SJCRH30 (cell line): ENCODE measurements at regions not wholly inside any gene's neighbourhood (a gene's known extent, or its start where the extent isn't known, plus 50 kb on each side); places are given as distances from the start of the nearest gene placed in this dataset.

Source experiments
- DNase-seq, 2 experiments: peaks; one replicate each; pipeline ENCODE4 v3.0.0-alpha.2; 2015 to 2020
- H3K27ac ChIP-seq: fragments of 250-450 bp; sonication (Bioruptor Pico); 2 replicates; pipeline ENCODE4 v1.5.1; 2020; ENCODE audit warnings: mild to moderate bottlenecking, moderate library complexity
- H3K27me3 ChIP-seq: fragments of 250-450 bp; sonication (Bioruptor Pico); 2 replicates; pipeline ENCODE4 v1.5.1; 2020; ENCODE audit warnings: mild to moderate bottlenecking, moderate library complexity
- H3K36me3 ChIP-seq: fragments of 250-450 bp; sonication (Bioruptor Pico); 2 replicates; pipeline ENCODE4 v1.5.1; 2020; ENCODE audit warnings: mild to moderate bottlenecking, moderate library complexity
- H3K4me1 ChIP-seq: fragments of 250-450 bp; sonication (Bioruptor Pico); 2 replicates; pipeline ENCODE4 v1.5.1; 2020; ENCODE audit warnings: mild to moderate bottlenecking, moderate library complexity
- H3K4me3 ChIP-seq: fragments of 250-450 bp; sonication (Bioruptor Pico); 2 replicates; pipeline ENCODE4 v1.5.1; 2020; ENCODE audit warnings: mild to moderate bottlenecking, moderate library complexity
- H3K9me3 ChIP-seq: fragments of 250-450 bp; sonication (Bioruptor Pico); replicated peaks from 2 replicates; pipeline ENCODE4 v1.5.1; 2020; ENCODE audit warnings: mild to moderate bottlenecking, moderate library complexity

GRCh38 chr20:24797745-24798655, 151.1 kb upstream of the CST7 start:
- Histone ChIP-seq H3K27me3 (no peaks in the 10 kb centered on the region), H3K4me3 (no peak overlapping the region), H3K27ac (no peak overlapping the region), H3K9me3 (no peaks in the 10 kb centered on the region), H3K4me1 (peaks cover 20% of the 10 kb centered on the region), H3K36me3 (no peaks in the 10 kb centered on the region)
- DNase-seq = no peak

DNA sequence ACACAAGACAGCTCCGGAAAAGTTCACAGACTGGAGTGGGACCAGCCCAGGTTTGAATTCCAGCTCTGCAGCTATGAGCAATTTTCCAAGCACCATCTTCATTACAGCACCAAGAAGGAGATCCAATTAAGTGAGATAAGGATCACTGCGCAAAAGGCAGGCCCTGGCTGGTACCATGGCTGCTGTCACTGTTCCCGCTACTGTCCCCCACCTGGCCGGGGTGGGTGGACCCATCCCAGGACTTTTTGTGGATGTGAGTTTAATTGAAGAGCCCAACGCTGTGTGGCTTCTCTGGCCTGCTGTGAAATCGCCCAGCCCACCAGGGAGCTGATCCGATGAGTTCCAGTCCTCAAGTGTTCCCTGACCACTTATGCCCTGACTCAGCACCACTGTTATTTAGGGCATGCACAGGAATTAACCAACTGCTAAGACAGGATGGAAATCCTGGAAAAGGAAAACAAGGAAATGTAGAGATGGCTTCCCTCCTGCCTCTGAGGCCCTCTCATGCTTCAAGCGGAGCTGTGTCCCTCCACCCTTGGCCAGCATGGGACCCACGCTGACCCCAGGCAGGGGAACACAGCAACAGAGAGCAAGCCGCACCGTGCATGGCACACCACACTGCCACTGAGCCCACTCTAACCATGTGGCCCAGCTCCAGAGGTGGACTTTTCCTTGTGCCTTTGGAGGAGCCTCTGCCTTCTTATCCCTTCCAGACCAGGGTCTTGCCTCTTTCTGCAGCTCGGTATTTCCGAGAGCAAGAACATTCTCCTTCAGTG, 150.0 kb upstream of the CST7 start:
- no peaks in the 10 kb centered on the region for H3K9me3 ChIP-seq
- H3K27me3 ChIP-seq = no peaks in the 10 kb centered on the region
- peak; percentile 21 to 46 for DNase-seq
- H3K36me3 ChIP-seq = no peaks in the 10 kb centered on the region
- H3K4me3 ChIP-seq = no peak overlapping the region
- H3K27ac ChIP-seq = peak overlapping the region; percentile 20
- peaks cover 20% of the 10 kb centered on the region for H3K4me1 ChIP-seq

- Histone ChIP-seq H3K9me3 (no peaks in the 10 kb centered on the region), H3K27ac (no peak overlapping the region), H3K4me1 (peaks cover 18% of the 10 kb centered on the region), H3K27me3 (no peaks in the 10 kb centered on the region), H3K4me3 (no peak overlapping the region), H3K36me3 (no peaks in the 10 kb centered on the region)
- no peak for DNase-seq
Observed at GRCh38 chr20:24799971-24800580, 149.0 kb upstream of the CST7 start.

GRCh38 chr20:24802286-24802820, 146.7 kb upstream of the CST7 start:
- DNase-seq = no peak
- peaks cover 9% of the 10 kb centered on the region; the same call in 1 of the 2 replicates for H3K4me1 ChIP-seq
- no peak overlapping the region for H3K27ac ChIP-seq
- no peaks in the 10 kb centered on the region for H3K9me3 ChIP-seq
- no peak overlapping the region for H3K4me3 ChIP-seq
- H3K27me3 ChIP-seq = no peaks in the 10 kb centered on the region
- H3K36me3 ChIP-seq = no peaks in the 10 kb centered on the region

DNA sequence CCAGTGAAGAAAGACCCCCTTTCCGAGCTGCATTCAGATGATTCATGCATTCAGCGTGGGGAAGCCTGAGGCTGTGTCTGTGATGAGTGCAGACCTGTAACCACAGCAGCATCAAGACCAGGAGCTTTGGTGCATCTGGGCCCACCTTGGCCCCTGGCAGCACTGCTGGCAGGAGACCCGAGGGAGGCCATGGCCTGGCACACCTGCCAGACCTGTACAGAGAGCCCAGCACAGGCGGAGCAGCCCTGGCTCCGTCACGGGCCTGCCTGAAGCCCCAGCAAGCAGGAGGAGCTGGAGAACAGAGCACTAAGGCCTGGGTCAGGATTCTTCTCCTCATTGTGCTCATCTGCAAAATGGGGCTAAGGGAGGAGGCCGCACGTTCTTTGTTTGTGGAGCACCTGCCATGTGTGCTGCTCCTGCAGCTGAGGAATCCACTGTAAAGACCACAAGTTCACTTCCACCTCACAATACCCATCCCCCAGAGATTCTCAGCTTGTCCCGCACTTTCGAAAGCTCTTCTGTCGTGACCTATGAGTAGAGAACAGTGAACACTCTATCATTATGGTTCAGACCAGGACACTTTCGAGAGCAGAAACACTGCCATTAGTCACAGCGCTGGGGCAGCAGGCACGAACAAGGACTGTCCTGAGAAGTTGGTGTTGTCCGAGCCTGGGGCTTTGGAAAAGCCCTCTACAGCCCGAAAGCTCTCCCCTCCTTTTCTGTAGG, 144.4 kb upstream of the CST7 start:
- no peak overlapping the region for H3K4me3 ChIP-seq
- DNase-seq = no peak

DNA sequence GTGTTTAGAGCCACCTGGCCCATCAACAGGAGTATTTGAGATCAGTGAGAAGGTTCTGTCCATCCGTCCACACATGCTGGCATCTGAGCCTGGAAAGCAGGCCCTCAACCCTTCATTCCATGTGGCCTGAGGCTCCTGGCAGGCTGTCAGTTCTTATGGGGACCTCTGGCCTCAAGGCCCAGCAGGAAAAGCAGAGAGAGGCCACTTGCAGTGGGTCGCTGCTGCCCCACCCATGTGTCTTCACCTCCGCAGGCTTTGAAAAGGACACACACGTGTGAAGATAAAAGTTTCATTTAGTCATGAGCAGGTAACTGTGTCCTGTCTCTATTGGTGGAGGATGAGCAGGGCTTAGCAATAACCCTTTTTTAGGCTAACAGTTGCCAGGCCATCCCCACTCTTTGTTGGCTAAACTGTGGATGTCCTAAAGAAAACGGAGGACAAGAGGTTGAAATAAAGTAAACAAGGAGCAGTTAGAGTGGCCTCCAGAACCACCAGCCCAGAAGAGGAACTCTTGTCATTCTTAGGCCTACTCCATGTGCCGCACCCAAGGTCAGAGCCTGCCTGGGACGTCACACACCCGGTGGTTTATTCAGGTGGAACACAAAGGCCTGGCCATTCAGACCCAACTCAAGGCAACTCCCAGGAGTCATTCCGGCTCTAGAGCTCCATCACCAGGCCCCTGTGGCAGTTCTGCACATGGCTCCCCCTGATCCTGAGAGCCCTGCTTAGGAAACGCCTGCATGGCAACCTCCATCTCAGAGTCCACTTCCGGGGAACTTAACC, 143.4 kb upstream of the CST7 start:
- DNase-seq = no peak
- H3K9me3 ChIP-seq = no peaks in the 10 kb centered on the region

More for the DNA sequence above, 144.4 kb upstream of the CST7 start:
- no peaks in the 10 kb centered on the region for H3K27me3 ChIP-seq
- no peak overlapping the region for H3K27ac ChIP-seq
- H3K4me1 ChIP-seq = no peaks in the 10 kb centered on the region
- H3K36me3 ChIP-seq = no peaks in the 10 kb centered on the region
- no peaks in the 10 kb centered on the region for H3K9me3 ChIP-seq

GRCh38 chr20:24806705-24807676, 142.1 kb upstream of the CST7 start:
- Histone ChIP-seq H3K36me3 (no peaks in the 10 kb centered on the region), H3K27ac (no peak overlapping the region), H3K4me3 (no peak overlapping the region), H3K27me3 (no peaks in the 10 kb centered on the region), H3K4me1 (no peaks in the 10 kb centered on the region), H3K9me3 (no peaks in the 10 kb centered on the region)
- DNase-seq = no peak

More for the DNA sequence above, 143.4 kb upstream of the CST7 start:
- Histone ChIP-seq H3K27ac (no peak overlapping the region), H3K36me3 (no peaks in the 10 kb centered on the region), H3K4me1 (no peaks in the 10 kb centered on the region), H3K4me3 (no peak overlapping the region), H3K27me3 (no peaks in the 10 kb centered on the region)

DNA sequence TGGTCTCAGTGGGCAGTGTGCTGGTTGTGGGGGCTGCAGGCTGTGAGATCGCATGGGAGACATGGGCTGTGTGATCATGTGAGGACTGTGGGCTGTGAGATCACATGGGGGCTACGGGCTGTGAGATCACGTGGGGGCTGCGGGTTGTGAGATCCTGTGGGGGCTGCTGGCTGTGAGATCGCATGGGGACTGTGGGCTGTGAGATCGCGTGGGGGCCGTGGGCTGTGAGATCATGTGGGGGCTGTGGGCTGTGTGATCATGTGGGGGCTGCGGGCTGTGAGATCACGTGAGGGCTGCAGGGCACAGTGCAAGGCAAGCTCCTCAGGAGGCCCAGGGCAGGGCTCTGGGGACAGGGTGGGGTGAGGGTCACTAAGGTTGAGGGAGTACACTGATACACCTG, 140.5 kb upstream of the CST7 start:
- no peaks in the 10 kb centered on the region for H3K36me3 ChIP-seq
- H3K4me1 ChIP-seq = no peaks in the 10 kb centered on the region
- no peak overlapping the region for H3K27ac ChIP-seq
- no peak for DNase-seq
- H3K27me3 ChIP-seq = no peaks in the 10 kb centered on the region
- no peaks in the 10 kb centered on the region for H3K9me3 ChIP-seq
- H3K4me3 ChIP-seq = no peak overlapping the region

DNA sequence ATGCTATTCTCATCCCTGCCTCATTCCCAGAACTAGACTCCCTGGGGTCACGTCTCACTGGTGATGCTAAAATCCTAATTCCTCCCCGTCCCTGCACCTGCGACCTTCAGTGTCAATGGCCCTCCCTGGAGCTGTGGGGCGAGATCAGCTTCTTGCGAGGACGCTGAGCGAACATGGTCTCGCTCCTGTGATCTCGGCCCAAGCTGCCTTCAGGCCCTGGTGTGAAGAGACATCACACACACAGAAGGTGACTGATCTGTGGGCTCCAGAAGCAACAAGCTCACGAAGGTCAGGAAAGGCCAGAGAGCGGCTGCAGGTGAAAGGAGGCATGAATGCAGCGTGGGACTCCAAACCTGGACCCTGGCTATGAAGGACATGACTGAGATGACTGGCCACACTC, 139.5 kb upstream of the CST7 start:
- no peak overlapping the region for H3K27ac ChIP-seq
- no peak overlapping the region for H3K4me3 ChIP-seq
- no peak for DNase-seq
- H3K9me3 ChIP-seq = no peaks in the 10 kb centered on the region
- H3K4me1 ChIP-seq = no peaks in the 10 kb centered on the region
- H3K36me3 ChIP-seq = no peaks in the 10 kb centered on the region
- 0 out of 2 replicates have a peak, but pooled peaks cover 4% of the 10 kb centered on the region for H3K27me3 ChIP-seq

GRCh38 chr20:24810676-24811407, 138.2 kb upstream of the CST7 start:
- DNase-seq = no peak
- no peaks in the 10 kb centered on the region for H3K36me3 ChIP-seq

DNA sequence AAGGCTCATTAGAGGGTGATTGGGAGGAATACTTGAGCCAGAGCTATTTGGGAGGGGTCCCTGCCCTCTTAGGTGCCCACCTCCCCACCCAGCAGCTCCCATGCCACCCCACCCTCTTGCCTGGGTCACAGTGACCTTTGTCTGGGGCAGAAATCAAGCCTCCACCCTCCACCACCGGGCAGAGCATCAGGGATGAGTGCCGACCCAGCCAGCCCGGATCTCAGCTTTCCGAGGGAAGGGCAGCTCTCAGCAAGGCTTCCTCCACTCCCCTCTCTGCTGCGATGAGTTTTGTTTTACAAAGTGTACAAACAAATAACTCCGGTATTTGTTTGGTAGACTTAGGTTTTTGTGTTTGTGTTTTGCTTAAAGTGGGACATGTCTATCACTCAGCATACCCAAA, 136.7 kb upstream of the CST7 start:
- Histone ChIP-seq H3K4me3 (no peak overlapping the region), H3K27me3 (0 out of 2 replicates have a peak, but pooled peaks cover 4% of the 10 kb centered on the region), H3K9me3 (no peaks in the 10 kb centered on the region), H3K4me1 (no peaks in the 10 kb centered on the region), H3K27ac (no peak overlapping the region), H3K36me3 (no peaks in the 10 kb centered on the region)
- no peak for DNase-seq

More at GRCh38 chr20:24810676-24811407, 138.2 kb upstream of the CST7 start:
- H3K9me3 ChIP-seq = no peaks in the 10 kb centered on the region
- no peaks in the 10 kb centered on the region for H3K4me1 ChIP-seq
- no peak overlapping the region for H3K27ac ChIP-seq
- H3K4me3 ChIP-seq = no peak overlapping the region
- 0 out of 2 replicates have a peak, but pooled peaks cover 4% of the 10 kb centered on the region for H3K27me3 ChIP-seq

- Histone ChIP-seq H3K9me3 (no peaks in the 10 kb centered on the region), H3K4me3 (no peak overlapping the region), H3K36me3 (no peaks in the 10 kb centered on the region), H3K4me1 (no peaks in the 10 kb centered on the region), H3K27me3 (0 out of 2 replicates have a peak, but pooled peaks cover 4% of the 10 kb centered on the region), H3K27ac (no peak overlapping the region)
- no peak for DNase-seq
Observed at GRCh38 chr20:24813080-24813479, 136.0 kb upstream of the CST7 start.
